ENCODE measurements at regions not wholly inside any gene's neighbourhood (a gene's known extent, or its start where the extent isn't known, plus 50 kb on each side); places are given as distances from the start of the nearest gene placed in this dataset.

DNA sequence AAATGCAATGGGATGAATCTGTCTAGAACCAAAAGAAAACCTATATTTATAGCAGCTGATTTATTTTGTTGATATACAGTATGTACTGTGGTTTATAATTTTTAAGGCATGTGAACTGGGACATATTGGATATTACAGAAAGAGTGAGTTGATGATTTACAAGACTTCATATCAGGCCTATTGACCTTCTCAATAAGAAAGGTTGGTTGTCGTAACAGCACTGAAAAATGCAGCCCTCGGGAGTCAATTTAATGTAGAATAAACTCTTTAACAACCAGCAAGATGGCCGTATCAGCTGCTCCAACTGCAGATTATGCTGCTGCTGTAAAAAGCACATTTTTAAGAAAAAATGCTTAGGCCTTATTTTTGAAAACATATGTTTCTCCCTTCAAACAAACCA, 407.3 kb downstream of the GXYLT1 start:
- Mint-ChIP-seq H3K36me3 (ENCODE audit: low read depth) (no peaks in the 10 kb centered on the region), H3K4me3 (no peak overlapping the region), H3K4me1 (no peaks in the 10 kb centered on the region), H3K27me3 (no peaks in the 10 kb centered on the region), H3K27ac (no peak overlapping the region)
- H3K9me3 ChIP-seq (ENCODE audit: control insufficient read depth, low read length, poor library complexity, severe bottlenecking), result no peaks in the 10 kb centered on the region
- ATAC-seq (no peak), DNase-seq (no peak)

DNA sequence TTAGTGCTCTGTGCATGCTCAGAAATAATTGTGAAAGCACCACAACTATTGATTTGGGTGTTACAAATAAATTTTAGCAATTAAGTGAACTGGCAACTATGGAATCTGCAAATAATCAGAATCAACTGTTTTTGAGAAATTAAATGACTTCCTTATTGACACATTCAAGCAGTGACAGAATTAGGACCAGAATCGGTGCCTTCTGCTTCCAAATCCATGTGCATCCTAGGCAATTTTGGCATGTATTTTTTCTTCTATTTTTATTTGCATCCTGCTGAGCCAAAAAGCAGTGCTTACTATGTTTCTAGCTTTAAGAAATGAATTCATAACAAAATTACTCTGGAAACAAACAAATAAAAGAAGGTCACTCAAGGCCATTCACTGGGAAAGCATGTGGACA, 408.2 kb downstream of the GXYLT1 start:
- Mint-ChIP-seq H3K4me1 (no peaks in the 10 kb centered on the region), H3K36me3 (ENCODE audit: low read depth) (no peaks in the 10 kb centered on the region), H3K4me3 (no peak overlapping the region), H3K27ac (no peak overlapping the region), H3K27me3 (no peaks in the 10 kb centered on the region)
- no peak for DNase-seq
- no peak for ATAC-seq
- H3K9me3 ChIP-seq (ENCODE audit: control insufficient read depth, low read length, poor library complexity, severe bottlenecking), result no peaks in the 10 kb centered on the region

DNA sequence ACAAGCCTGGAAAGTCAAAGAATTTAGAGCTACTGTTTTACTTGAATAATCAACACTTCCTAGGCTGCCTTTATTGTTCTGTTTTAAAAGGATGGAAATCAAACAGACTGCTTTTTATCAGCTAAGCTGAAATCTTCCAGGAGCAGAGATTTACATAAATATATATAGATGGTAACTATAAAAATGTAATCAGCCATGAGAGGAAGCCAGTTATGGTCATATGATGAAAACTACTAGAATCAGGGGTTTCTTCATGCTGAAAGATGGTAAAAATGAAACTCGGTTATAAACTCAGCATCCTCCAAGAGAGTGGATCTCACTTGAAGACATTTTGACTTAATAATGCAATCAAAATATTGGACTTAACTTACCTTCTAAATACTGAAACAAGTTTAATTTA, 413.0 kb downstream of the GXYLT1 start:
- ATAC-seq, result no peak
- Mint-ChIP-seq H3K27ac (no peak overlapping the region), H3K27me3 (no peaks in the 10 kb centered on the region)

DNA sequence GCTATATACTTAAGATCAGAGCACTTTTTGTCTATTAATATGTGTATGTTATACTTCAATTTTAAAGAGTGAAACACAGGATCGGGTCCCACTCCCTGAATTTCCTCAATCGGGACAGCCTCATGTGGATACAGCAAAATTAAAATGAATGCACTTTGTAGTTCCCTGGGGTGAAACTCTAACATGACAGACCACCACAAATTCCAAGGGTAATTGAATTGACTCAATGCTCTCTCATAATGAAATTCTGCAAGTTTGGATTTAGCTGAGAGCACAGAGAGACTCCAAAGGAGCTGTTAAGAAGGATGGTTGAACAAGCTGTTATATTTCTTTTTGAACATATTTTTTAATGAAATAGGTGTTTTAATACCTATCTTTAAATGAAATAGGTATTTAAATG, 413.6 kb downstream of the GXYLT1 start:
- H3K4me1 Mint-ChIP-seq, result no peaks in the 10 kb centered on the region
- no peak for ATAC-seq

More for the DNA sequence above, 413.0 kb downstream of the GXYLT1 start:
- no peaks in the 10 kb centered on the region for H3K36me3 Mint-ChIP-seq (ENCODE audit: low read depth)
- H3K4me1 Mint-ChIP-seq, result no peaks in the 10 kb centered on the region
- no peaks in the 10 kb centered on the region for H3K9me3 ChIP-seq (ENCODE audit: control insufficient read depth, low read length, poor library complexity, severe bottlenecking)
- H3K4me3 Mint-ChIP-seq, result no peak overlapping the region
- no peak for DNase-seq

DNA sequence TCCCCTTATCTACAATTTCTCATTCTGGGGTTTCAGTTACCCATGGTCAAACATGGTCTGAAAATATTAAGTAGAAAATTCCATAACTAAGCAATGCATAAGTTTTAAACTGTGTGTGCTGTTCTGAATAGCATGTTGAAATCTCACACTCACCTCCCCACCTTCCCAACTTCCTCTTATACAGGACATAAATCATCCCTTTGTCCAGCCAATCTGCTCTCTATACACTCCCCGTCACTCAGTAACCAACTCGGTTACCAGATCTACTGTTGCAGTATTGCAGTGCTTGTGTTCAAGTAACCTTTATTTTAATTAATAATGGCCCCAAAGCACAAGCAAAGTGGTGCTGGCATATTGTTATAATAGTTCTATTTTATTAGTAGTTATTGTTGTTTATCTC, 420.5 kb downstream of the GXYLT1 start:
- Mint-ChIP-seq H3K4me1 (no peaks in the 10 kb centered on the region), H3K27ac (no peak overlapping the region), H3K4me3 (no peak overlapping the region), H3K27me3 (no peaks in the 10 kb centered on the region), H3K36me3 (ENCODE audit: low read depth) (no peaks in the 10 kb centered on the region)
- H3K9me3 ChIP-seq (ENCODE audit: control insufficient read depth, low read length, poor library complexity, severe bottlenecking), result no peaks in the 10 kb centered on the region
- ATAC-seq (no peak), DNase-seq (no peak)

More for the DNA sequence above, 413.6 kb downstream of the GXYLT1 start:
- no peaks in the 10 kb centered on the region for H3K36me3 Mint-ChIP-seq (ENCODE audit: low read depth)
- no peaks in the 10 kb centered on the region for H3K27me3 Mint-ChIP-seq
- no peaks in the 10 kb centered on the region for H3K9me3 ChIP-seq (ENCODE audit: control insufficient read depth, low read length, poor library complexity, severe bottlenecking)
- no peak overlapping the region for H3K27ac Mint-ChIP-seq
- no peak overlapping the region for H3K4me3 Mint-ChIP-seq
- DNase-seq, result no peak

DNA sequence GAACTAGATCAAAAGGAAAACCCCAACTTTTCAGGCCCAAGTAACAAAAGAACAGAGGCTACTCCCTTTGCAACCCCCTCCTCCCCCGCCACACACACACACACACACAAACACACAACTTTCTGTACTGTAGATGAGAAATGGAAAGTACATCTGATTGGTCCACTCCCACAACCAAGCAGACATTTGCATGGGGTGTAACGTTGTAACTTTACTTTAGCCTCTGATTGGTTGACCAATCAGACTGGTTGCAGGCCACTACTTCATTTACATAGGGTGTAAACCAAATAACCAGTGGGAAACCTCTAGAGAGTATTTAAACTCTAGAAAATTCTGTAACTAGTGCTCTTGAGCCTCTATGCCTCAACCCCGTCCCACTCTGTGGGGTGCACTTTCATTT, 425.5 kb downstream of the GXYLT1 start:
- no peak overlapping the region for H3K4me3 Mint-ChIP-seq
- H3K36me3 Mint-ChIP-seq (ENCODE audit: low read depth), result no peaks in the 10 kb centered on the region

DNA sequence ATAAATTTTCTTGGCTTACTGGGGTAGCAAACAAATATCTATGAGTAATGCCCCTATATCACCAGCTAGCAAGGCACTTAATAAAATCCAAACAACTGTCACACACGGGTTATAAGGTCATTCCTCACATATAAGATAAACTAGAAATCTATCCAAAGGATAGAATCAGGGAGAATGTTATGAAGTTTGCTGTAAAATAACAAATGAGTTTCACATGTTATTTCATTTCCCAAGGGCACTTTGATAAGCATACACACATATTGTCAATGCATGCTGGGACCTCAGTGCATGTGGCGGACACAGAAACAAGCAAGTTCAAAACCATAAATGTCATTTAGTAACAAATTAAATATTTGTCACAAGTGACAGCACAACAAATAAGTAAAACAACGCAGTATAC, 429.4 kb downstream of the GXYLT1 start:
- Mint-ChIP-seq H3K4me1 (no peaks in the 10 kb centered on the region), H3K27me3 (no peaks in the 10 kb centered on the region), H3K4me3 (no peak overlapping the region), H3K27ac (no peak overlapping the region), H3K36me3 (ENCODE audit: low read depth) (no peaks in the 10 kb centered on the region)
- ATAC-seq, result no peak
- no peaks in the 10 kb centered on the region for H3K9me3 ChIP-seq (ENCODE audit: control insufficient read depth, low read length, poor library complexity, severe bottlenecking)
- no peak for DNase-seq

More for the DNA sequence above, 425.5 kb downstream of the GXYLT1 start:
- ATAC-seq, result no peak
- H3K27ac Mint-ChIP-seq, result no peak overlapping the region
- H3K4me1 Mint-ChIP-seq, result no peaks in the 10 kb centered on the region
- no peaks in the 10 kb centered on the region for H3K9me3 ChIP-seq (ENCODE audit: control insufficient read depth, low read length, poor library complexity, severe bottlenecking)
- H3K27me3 Mint-ChIP-seq, result no peaks in the 10 kb centered on the region
- DNase-seq, result no peak

DNA sequence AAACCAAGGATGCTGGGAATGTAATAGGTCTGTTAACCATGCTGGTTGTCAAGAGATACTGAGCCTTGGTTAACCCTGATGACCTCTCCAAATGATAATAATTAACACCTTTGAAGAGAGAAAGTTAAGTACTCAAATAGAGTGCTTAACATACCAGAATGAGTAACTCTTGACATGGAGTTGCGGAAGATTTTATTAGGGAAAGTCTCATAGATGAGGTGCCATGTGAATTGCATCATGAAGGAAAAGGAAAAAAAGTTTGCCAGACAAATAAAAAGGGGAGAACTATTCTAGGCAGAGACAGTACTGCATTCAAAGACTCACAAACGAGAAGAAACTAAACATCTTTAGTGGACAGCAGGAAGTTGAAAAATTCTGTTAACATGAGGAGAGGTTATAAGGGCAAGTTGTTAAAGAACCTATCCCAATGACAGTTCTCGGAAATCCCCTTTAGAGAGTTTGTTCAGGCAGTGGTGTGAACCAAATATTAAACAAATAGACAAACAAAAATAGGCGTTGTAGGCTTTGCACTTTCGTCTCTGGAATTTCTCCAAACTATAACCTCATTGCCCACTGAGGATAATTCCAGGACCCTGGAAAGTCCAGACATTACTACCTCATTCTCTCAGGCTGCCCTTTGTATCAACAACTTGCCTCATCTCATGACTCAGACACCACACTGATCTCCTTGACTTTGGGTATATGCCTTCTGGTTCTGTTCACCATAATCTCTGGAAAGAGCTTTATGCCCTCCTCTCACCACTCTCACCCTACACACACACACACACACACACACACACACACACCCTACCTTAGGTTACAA, 435.0 kb downstream of the GXYLT1 start:
- Mint-ChIP-seq H3K27ac (no peak overlapping the region), H3K36me3 (ENCODE audit: low read depth) (no peaks in the 10 kb centered on the region), H3K4me3 (no peak overlapping the region), H3K4me1 (no peaks in the 10 kb centered on the region), H3K27me3 (peaks cover 12% of the 10 kb centered on the region)
- DNase-seq (no peak), ATAC-seq (no peak)
- no peaks in the 10 kb centered on the region for H3K9me3 ChIP-seq (ENCODE audit: control insufficient read depth, low read length, poor library complexity, severe bottlenecking)

DNA sequence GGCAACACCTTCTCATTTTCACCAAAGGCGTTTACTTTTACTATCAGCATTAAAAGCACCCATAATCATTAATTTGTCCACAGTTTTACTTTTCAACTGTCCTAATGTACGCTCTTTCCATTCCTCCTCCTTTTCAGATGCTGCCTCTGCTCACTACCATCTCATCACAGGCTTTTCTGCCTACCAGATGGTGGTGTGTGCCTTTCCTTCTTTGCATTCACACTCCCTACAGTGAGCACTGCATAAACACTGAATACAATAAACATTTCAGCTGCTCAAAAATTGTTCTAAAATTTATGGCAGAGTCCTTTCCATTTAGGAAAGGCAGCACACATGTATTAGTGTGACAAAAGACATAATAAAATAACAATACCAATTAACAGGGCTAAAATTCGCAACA, 435.7 kb downstream of the GXYLT1 start:
- Mint-ChIP-seq H3K4me3 (no peak overlapping the region), H3K27me3 (peaks cover 12% of the 10 kb centered on the region), H3K27ac (no peak overlapping the region), H3K4me1 (no peaks in the 10 kb centered on the region), H3K36me3 (ENCODE audit: low read depth) (no peaks in the 10 kb centered on the region)
- ATAC-seq (no peak), DNase-seq (no peak)
- H3K9me3 ChIP-seq (ENCODE audit: control insufficient read depth, low read length, poor library complexity, severe bottlenecking), result no peaks in the 10 kb centered on the region

DNA sequence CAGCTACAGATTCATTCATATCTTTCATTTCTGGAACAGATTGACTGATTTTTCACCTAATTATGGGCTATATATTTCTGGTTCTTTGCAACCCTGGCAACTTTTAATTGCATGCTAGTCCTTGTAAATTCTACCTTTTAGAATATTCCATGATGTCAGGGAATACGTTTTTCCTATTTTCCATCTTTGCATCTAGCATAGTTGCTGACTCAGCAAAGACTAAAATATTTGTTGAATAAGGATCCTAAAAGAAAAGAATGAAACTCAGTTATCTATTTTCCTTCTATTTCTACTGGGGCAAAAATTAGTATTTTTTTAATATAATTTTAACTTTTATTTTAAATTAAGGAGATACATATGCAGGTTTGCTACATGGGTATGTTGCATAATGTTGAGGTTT, 438.3 kb downstream of the GXYLT1 start:
- DNase-seq (no peak), ATAC-seq (no peak)
- Mint-ChIP-seq H3K27ac (no peak overlapping the region), H3K27me3 (peaks cover 12% of the 10 kb centered on the region), H3K4me1 (no peaks in the 10 kb centered on the region), H3K36me3 (ENCODE audit: low read depth) (no peaks in the 10 kb centered on the region), H3K4me3 (no peak overlapping the region)
- H3K9me3 ChIP-seq (ENCODE audit: control insufficient read depth, low read length, poor library complexity, severe bottlenecking), result no peaks in the 10 kb centered on the region

DNA sequence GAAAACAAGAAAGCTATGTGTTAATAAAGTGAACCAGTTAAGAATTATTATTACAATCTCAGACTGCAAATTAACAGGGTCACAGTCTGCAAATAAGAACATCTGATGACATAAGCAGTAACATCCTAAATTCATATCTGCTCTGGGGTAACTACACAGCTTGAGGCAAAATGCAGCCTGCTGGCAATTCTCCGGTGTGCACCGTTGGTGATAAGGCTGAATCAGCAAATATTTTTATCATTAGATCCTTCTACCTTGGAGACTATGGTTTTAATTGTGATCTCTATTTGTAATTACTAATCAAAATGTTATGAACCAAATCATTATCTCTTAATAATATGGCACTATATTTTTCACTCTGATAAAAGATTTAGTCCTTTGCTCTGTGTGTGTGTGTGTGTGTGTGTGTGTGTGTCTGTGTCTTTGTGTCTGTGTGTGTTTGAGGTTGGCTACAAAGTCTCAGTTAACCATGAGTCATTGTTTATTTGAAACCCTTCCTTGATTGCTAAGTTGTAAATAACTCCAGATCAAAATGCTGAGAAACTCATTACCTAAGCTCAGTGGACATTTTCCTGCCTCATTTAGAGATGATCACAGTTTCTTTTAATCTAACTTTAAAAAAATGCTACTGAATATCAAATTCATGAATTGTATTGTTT, 442.6 kb downstream of the GXYLT1 start:
- Mint-ChIP-seq H3K36me3 (ENCODE audit: low read depth) (no peaks in the 10 kb centered on the region), H3K4me1 (no peaks in the 10 kb centered on the region), H3K4me3 (no peak overlapping the region), H3K27ac (no peak overlapping the region), H3K27me3 (no peaks in the 10 kb centered on the region)
- DNase-seq (no peak), ATAC-seq (no peak)
- no peaks in the 10 kb centered on the region for H3K9me3 ChIP-seq (ENCODE audit: control insufficient read depth, low read length, poor library complexity, severe bottlenecking)

DNA sequence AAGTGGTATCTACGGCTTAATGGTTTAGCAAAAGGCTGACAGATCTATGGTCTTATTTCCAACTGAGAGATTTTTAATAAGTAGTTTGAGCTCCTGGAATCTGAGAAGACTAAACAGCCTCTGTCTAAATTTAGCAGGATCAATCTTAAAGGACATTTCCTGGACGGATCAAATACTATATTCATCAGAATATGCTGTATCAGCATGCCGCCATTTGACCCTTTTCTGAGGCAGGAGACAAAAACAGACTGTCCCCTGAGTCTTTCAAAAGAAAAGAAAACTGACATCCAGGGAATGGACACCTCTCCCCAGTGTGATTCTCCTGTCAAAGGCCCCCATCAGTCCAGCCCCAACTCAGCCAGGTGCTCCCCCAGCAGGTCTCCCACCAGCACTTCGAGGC, 443.7 kb downstream of the GXYLT1 start:
- Mint-ChIP-seq H3K4me1 (no peaks in the 10 kb centered on the region), H3K4me3 (no peak overlapping the region), H3K36me3 (ENCODE audit: low read depth) (no peaks in the 10 kb centered on the region), H3K27me3 (no peaks in the 10 kb centered on the region), H3K27ac (no peak overlapping the region)
- ATAC-seq (no peak), DNase-seq (no peak)
- no peaks in the 10 kb centered on the region for H3K9me3 ChIP-seq (ENCODE audit: control insufficient read depth, low read length, poor library complexity, severe bottlenecking)

DNA sequence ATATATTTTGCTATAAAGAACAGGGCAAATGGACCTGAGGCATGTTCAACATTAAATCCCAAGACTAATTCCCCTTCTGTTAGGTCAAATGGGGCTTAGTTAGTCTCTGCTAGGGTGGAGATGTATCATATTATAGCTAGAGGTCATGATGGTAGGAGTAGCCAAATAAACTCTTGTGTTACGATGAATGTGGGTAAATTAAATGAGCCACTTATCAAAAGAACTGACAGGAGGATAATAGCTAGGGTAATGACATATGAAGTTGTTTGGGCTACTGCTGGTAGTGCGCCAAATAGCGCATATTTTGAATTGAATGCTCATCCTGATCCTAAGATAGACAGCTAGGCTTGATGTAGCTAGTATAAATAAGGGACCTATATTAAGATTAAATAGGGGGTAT, 445.0 kb downstream of the GXYLT1 start:
- Mint-ChIP-seq H3K36me3 (ENCODE audit: low read depth) (no peaks in the 10 kb centered on the region), H3K4me3 (no peak overlapping the region), H3K4me1 (no peaks in the 10 kb centered on the region), H3K27me3 (no peaks in the 10 kb centered on the region), H3K27ac (no peak overlapping the region)
- DNase-seq, result no peak
- H3K9me3 ChIP-seq (ENCODE audit: control insufficient read depth, low read length, poor library complexity, severe bottlenecking), result no peaks in the 10 kb centered on the region
- no peak for ATAC-seq

DNA sequence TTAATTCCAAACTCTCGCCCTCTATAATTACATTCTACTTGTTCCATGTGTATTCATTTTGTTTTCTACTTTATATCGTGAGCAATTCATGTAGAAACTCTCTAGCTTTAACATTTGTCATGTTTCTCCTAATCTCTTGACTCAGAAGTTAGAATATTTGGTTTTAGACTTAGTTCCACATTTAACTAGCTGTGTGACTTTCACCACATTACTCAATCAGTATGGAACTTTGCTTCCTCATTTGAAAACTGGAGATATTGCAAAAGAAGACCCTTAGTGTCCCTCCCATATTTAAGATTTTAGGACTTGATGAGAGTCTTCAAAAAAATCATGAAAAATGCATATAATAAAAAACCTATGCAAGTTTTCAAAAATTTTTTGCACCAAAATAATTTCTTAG, 447.5 kb downstream of the GXYLT1 start:
- Mint-ChIP-seq H3K27ac (no peak overlapping the region), H3K4me3 (no peak overlapping the region), H3K27me3 (no peaks in the 10 kb centered on the region), H3K4me1 (no peaks in the 10 kb centered on the region), H3K36me3 (ENCODE audit: low read depth) (no peaks in the 10 kb centered on the region)
- ATAC-seq, result no peak
- DNase-seq, result no peak
- no peaks in the 10 kb centered on the region for H3K9me3 ChIP-seq (ENCODE audit: control insufficient read depth, low read length, poor library complexity, severe bottlenecking)
